ENCODE measurements at regions not wholly inside any gene's neighbourhood (a gene's known extent, or its start where the extent isn't known, plus 50 kb on each side); places are given as distances from the start of the nearest gene placed in this dataset.

- TF ChIP-seq, protein P1, sequence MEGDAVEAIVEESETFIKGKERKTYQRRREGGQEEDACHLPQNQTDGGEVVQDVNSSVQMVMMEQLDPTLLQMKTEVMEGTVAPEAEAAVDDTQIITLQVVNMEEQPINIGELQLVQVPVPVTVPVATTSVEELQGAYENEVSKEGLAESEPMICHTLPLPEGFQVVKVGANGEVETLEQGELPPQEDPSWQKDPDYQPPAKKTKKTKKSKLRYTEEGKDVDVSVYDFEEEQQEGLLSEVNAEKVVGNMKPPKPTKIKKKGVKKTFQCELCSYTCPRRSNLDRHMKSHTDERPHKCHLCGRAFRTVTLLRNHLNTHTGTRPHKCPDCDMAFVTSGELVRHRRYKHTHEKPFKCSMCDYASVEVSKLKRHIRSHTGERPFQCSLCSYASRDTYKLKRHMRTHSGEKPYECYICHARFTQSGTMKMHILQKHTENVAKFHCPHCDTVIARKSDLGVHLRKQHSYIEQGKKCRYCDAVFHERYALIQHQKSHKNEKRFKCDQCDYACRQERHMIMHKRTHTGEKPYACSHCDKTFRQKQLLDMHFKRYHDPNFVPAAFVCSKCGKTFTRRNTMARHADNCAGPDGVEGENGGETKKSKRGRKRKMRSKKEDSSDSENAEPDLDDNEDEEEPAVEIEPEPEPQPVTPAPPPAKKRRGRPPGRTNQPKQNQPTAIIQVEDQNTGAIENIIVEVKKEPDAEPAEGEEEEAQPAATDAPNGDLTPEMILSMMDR (conservative IDR thresholded peaks at IDR 0.05; ENCODE audit: low read depth, low read length), result no peak
- no peak for TF ChIP-seq EZH2 (IDR thresholded peaks at IDR 0.05; ENCODE audit: borderline replicate concordance, low read depth, low read length, poor library complexity, severe bottlenecking)
These were observed 258.1 kb downstream of the RPS24 start for GRCh38 chr10:78291722-78292121.
